Liver (tissue), 3 donors: ENCODE measurements at regions not wholly inside any gene's neighbourhood (a gene's known extent, or its start where the extent isn't known, plus 50 kb on each side); places are given as distances from the start of the nearest gene placed in this dataset.

Experiments used
- FOXA1 ChIP-seq: IDR thresholded peaks from 2 replicates; pipeline ENCODE4 v1.6.1; 2016; ENCODE audit warnings: antibody characterized with exemption
- GABPA ChIP-seq, 2 donors: IDR thresholded peaks in 1 of 2; conservative IDR thresholded peaks in 1 of 2; 2 replicates each; pipeline ENCODE4 v1.6.1; 2016; ENCODE audit warnings: antibody characterized with exemption in 2 of 2, mild to moderate bottlenecking in 1 of 2, moderate library complexity in 1 of 2
- JUND ChIP-seq, 2 donors: IDR thresholded peaks; 2 replicates each; pipeline ENCODE4 v1.6.1; 2016; ENCODE audit warnings: antibody characterized with exemption in 2 of 2
- YY1 ChIP-seq: IDR thresholded peaks from 2 replicates; pipeline ENCODE4 v1.6.1; 2016; ENCODE audit warnings: antibody characterized with exemption, mild to moderate bottlenecking
- TF ChIP-seq, protein P1 (sequence below): fragments of 150-350 bp; IDR thresholded peaks from 2 replicates; pipeline ENCODE4 v1.5.1; 2017; ENCODE audit warnings: improper control_type of control experiment, low read depth, low read length; ENCODE audit not compliant: missing input control
- TF ChIP-seq, protein P2 (sequence below): IDR thresholded peaks from 2 replicates; pipeline ENCODE4 v1.6.1; 2016; ENCODE audit warnings: antibody characterized with exemption, mild to moderate bottlenecking
- TF ChIP-seq, protein P3 (sequence below): IDR thresholded peaks from 2 replicates; pipeline ENCODE4 v1.6.1; 2016; ENCODE audit warnings: antibody characterized with exemption
- donor health status: healthy.
- donor health status: healthy.

DNA sequence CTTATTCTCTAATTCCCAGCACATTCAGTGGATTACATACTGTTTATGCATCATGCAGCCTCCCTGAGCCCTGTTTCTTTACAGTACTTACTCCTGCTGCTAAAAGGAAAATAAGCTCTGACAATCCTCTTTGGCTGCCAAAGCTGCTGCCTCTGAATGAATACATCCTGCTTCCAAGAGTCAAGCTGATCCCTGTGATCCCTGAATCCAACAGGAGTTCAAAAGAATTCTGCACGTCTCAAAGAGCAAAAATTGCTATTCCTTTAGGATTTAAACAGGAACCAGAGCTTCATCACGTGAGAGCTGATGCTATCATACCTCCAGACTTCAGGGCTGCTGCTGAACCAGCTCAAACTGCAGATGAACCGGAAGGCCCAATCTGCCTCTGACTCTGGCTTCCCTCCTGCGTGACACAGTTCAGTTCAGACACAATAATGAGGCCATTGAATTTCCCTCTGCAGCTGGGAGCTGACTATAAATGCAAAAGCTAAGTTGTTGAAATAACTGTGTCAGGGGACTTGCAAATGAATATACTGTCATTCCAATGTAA is 851.0 kb upstream of the PHF14 start:
- TF ChIP-seq, protein P1, sequence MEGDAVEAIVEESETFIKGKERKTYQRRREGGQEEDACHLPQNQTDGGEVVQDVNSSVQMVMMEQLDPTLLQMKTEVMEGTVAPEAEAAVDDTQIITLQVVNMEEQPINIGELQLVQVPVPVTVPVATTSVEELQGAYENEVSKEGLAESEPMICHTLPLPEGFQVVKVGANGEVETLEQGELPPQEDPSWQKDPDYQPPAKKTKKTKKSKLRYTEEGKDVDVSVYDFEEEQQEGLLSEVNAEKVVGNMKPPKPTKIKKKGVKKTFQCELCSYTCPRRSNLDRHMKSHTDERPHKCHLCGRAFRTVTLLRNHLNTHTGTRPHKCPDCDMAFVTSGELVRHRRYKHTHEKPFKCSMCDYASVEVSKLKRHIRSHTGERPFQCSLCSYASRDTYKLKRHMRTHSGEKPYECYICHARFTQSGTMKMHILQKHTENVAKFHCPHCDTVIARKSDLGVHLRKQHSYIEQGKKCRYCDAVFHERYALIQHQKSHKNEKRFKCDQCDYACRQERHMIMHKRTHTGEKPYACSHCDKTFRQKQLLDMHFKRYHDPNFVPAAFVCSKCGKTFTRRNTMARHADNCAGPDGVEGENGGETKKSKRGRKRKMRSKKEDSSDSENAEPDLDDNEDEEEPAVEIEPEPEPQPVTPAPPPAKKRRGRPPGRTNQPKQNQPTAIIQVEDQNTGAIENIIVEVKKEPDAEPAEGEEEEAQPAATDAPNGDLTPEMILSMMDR = no peak
- TF ChIP-seq JUND (IDR thresholded peaks at IDR 0.05) = no peak
- TF ChIP-seq, protein P2, sequence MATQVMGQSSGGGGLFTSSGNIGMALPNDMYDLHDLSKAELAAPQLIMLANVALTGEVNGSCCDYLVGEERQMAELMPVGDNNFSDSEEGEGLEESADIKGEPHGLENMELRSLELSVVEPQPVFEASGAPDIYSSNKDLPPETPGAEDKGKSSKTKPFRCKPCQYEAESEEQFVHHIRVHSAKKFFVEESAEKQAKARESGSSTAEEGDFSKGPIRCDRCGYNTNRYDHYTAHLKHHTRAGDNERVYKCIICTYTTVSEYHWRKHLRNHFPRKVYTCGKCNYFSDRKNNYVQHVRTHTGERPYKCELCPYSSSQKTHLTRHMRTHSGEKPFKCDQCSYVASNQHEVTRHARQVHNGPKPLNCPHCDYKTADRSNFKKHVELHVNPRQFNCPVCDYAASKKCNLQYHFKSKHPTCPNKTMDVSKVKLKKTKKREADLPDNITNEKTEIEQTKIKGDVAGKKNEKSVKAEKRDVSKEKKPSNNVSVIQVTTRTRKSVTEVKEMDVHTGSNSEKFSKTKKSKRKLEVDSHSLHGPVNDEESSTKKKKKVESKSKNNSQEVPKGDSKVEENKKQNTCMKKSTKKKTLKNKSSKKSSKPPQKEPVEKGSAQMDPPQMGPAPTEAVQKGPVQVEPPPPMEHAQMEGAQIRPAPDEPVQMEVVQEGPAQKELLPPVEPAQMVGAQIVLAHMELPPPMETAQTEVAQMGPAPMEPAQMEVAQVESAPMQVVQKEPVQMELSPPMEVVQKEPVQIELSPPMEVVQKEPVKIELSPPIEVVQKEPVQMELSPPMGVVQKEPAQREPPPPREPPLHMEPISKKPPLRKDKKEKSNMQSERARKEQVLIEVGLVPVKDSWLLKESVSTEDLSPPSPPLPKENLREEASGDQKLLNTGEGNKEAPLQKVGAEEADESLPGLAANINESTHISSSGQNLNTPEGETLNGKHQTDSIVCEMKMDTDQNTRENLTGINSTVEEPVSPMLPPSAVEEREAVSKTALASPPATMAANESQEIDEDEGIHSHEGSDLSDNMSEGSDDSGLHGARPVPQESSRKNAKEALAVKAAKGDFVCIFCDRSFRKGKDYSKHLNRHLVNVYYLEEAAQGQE = no peak
- no peak for TF ChIP-seq YY1
- no peak for TF ChIP-seq FOXA1
- TF ChIP-seq, protein P3, sequence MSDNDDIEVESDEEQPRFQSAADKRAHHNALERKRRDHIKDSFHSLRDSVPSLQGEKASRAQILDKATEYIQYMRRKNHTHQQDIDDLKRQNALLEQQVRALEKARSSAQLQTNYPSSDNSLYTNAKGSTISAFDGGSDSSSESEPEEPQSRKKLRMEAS = no peak
- TF ChIP-seq GABPA (IDR thresholded peaks at IDR 0.05 in 1 of 2, conservative IDR thresholded peaks at IDR 0.05 in 1 of 2) = no peak
